ENCODE measurements at regions not wholly inside any gene's neighbourhood (a gene's known extent, or its start where the extent isn't known, plus 50 kb on each side); places are given as distances from the start of the nearest gene placed in this dataset.

GRCh38 chr21:41655259-41655658 lies 111.6 kb downstream of the RIPK4 start:
- intact Hi-C loops (cut with DNase I, micrococcal nuclease) = no loop called here
- no peak for ATAC-seq
- DNase-seq = no peak
- no peak overlapping the region for H3K4me3 ChIP-seq
- H3K9me3 ChIP-seq = no peaks in the 10 kb centered on the region
- H3K36me3 ChIP-seq (ENCODE audit: low read depth) = no peaks in the 10 kb centered on the region
- peaks cover 3% of the 10 kb centered on the region for H3K4me1 ChIP-seq (ENCODE audit: low read depth)
- TF ChIP-seq CTCF (IDR thresholded peaks at IDR 0.05) = no peak

- Histone ChIP-seq H3K4me3 (no peak overlapping the region), H3K9me3 (no peaks in the 10 kb centered on the region), H3K36me3 (ENCODE audit: low read depth) (no peaks in the 10 kb centered on the region), H3K4me1 (ENCODE audit: low read depth) (peaks cover 3% of the 10 kb centered on the region)
- ATAC-seq (no peak), DNase-seq (no peak)
- intact Hi-C loops (cut with DNase I, micrococcal nuclease) = no loop called here
- no peak for TF ChIP-seq CTCF (IDR thresholded peaks at IDR 0.05)
These were observed 112.8 kb downstream of the RIPK4 start for GRCh38 chr21:41653954-41654491.

GRCh38 chr21:41653243-41653953 lies 113.5 kb downstream of the RIPK4 start:
- ATAC-seq (no peak), DNase-seq (no peak)
- Histone ChIP-seq H3K36me3 (ENCODE audit: low read depth) (no peaks in the 10 kb centered on the region), H3K4me3 (no peak overlapping the region), H3K9me3 (no peaks in the 10 kb centered on the region), H3K4me1 (ENCODE audit: low read depth) (peaks cover 3% of the 10 kb centered on the region)
- intact Hi-C loops (cut with DNase I, micrococcal nuclease) = no loop called here
- TF ChIP-seq CTCF (IDR thresholded peaks at IDR 0.05) = no peak

- no peaks in the 10 kb centered on the region for H3K9me3 ChIP-seq
- ATAC-seq = peak; percentile 78
- intact Hi-C loops (cut with DNase I, micrococcal nuclease) = no loop called here
- DNase-seq = no peak
- no peak overlapping the region for H3K4me3 ChIP-seq
- H3K36me3 ChIP-seq (ENCODE audit: low read depth) = no peaks in the 10 kb centered on the region
- peaks cover 3% of the 10 kb centered on the region for H3K4me1 ChIP-seq (ENCODE audit: low read depth)
- TF ChIP-seq CTCF (IDR thresholded peaks at IDR 0.05) = no peak
These were observed 115.0 kb downstream of the RIPK4 start for GRCh38 chr21:41651830-41652229.

- Histone ChIP-seq H3K9me3 (no peaks in the 10 kb centered on the region), H3K36me3 (ENCODE audit: low read depth) (no peaks in the 10 kb centered on the region), H3K4me1 (ENCODE audit: low read depth) (peaks cover 3% of the 10 kb centered on the region), H3K4me3 (no peak overlapping the region)
- TF ChIP-seq CTCF (IDR thresholded peaks at IDR 0.05) = no peak
- intact Hi-C loops (cut with DNase I, micrococcal nuclease) = no loop called here
- ATAC-seq (peak; percentile 56), DNase-seq (no peak)
These were observed 115.4 kb downstream of the RIPK4 start for GRCh38 chr21:41651406-41651805.
